ENCODE measurements at regions not wholly inside any gene's neighbourhood (a gene's known extent, or its start where the extent isn't known, plus 50 kb on each side); places are given as distances from the start of the nearest gene placed in this dataset.

- TF ChIP-seq EZH2 (optimal IDR thresholded peaks at IDR 0.05; ENCODE audit: low read depth, low read length) (no peak), CTCF (IDR thresholded peaks at IDR 0.05; ENCODE audit: low read length) (no peak), EZH2phosphoT487 (IDR thresholded peaks at IDR 0.05; ENCODE audit: low read length) (no peak)
Observed at GRCh38 chr4:73683033-73683432, 57.3 kb upstream of the CXCL8 start.
